H1 (cell line): ENCODE measurements at regions not wholly inside any gene's neighbourhood (a gene's known extent, or its start where the extent isn't known, plus 50 kb on each side); places are given as distances from the start of the nearest gene placed in this dataset.

ENCODE experiments used
- ASH2L ChIP-seq: fragments of 200-600, 300-600 bp; sonication (generic); IDR thresholded peaks from one replicate; pipeline ENCODE4 v1.7.1; 2017; ENCODE audit warnings: low read length
- BRCA1 ChIP-seq: IDR thresholded peaks from 2 replicates; pipeline ENCODE4 v1.6.1; 2012; ENCODE audit warnings: low read depth, low read length, improper control_type of control experiment
- CHD7 ChIP-seq: fragments of 300-600 bp; sonication (generic); IDR thresholded peaks from 2 replicates; pipeline ENCODE4 v1.7.1; 2012; ENCODE audit warnings: low read length, moderate library complexity, mild to moderate bottlenecking, inconsistent platforms; ENCODE audit not compliant: insufficient replicate concordance
- CTBP2 ChIP-seq: IDR thresholded peaks from 2 replicates; pipeline ENCODE4 v1.7.0; 2011; ENCODE audit warnings: borderline replicate concordance, mild to moderate bottlenecking, moderate library complexity, mixed read lengths, low read length; ENCODE audit not compliant: insufficient read depth, insufficient read length
- GTF2F1 ChIP-seq: IDR thresholded peaks from 2 replicates; pipeline ENCODE4 v1.6.1; 2012; ENCODE audit warnings: low read depth, low read length, improper control_type of control experiment, borderline replicate concordance
- HDAC6 ChIP-seq: IDR thresholded peaks from one replicate; pipeline ENCODE4 v1.7.1; 2012; ENCODE audit warnings: low read depth, mild to moderate bottlenecking, inconsistent platforms, low read length, moderate library complexity
- KDM5A ChIP-seq: fragments of 200-600 bp; IDR thresholded peaks from 2 replicates; pipeline ENCODE4 v1.7.1; 2012; ENCODE audit warnings: mild to moderate bottlenecking, low read length, inconsistent platforms, mixed read lengths
- RAD21 ChIP-seq, 2 experiments: IDR thresholded peaks in 1 of 2; conservative IDR thresholded peaks in 1 of 2; 2 replicates each; pipeline ENCODE4 v1.6.1; 2011; ENCODE audit warnings: low read depth in 2 of 2, low read length in 2 of 2, improper control_type of control experiment in 1 of 2, inconsistent platforms in 1 of 2, mild to moderate bottlenecking in 1 of 2, moderate library complexity in 1 of 2
- SP1 ChIP-seq: IDR thresholded peaks from 2 replicates; pipeline ENCODE4 v1.6.1; 2011; ENCODE audit warnings: low read depth, low read length
- SP2 ChIP-seq: IDR thresholded peaks from 2 replicates; pipeline ENCODE4 v1.6.1; 2012; ENCODE audit warnings: mild to moderate bottlenecking, low read length, inconsistent platforms
- TBP ChIP-seq: IDR thresholded peaks from 2 replicates; pipeline ENCODE4 v1.6.1; 2011; ENCODE audit warnings: low read depth, low read length, improper control_type of control experiment

DNA sequence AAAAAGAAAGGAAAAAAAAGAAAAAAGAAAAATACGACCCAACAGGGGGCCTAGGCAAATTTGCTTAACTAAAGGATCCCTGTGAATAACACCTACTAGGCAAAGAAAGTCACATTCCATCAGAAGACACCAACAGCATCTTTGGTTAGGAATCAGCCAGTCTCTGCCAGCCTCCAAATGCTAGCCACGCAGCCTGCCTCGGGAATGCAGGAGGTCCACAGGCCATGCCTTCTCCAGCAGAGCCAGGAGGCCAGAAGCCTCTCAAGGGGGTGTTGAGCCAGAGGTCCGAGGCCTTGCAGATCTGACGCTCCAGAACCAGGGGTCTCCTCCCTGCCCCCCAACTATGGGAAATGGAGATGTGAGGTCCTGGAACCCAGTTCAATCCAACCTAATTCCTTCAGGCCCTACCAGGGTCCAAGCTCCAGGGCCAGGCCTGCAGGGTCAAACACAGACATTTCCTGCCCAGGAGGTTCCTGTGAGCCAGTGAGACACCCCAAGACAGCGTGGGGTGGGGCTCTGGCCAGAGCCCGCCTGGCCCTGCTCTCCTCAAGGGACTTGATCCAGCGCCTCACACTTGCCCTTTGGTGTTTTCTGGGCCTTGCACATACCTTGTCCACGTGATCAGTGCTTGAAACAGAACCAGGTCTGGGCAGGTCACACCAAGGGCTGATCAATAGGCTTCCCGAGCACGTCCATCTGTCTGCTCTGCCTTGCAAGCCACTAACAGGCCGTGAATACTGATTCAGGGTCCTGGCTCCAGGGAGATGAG is 289.6 kb upstream of the ID2 start (continued):
- TF ChIP-seq CHD7 (peak; percentile 69), GTF2F1 (no peak), BRCA1 (no peak), KDM5A (no peak), CTBP2 (peak; percentile 79), TBP (no peak), HDAC6 (no peak), ASH2L (peak; percentile 26), RAD21 (IDR thresholded peaks at IDR 0.05 in 1 of 2, conservative IDR thresholded peaks at IDR 0.05 in 1 of 2; ENCODE audit: low read depth in 2 of 2, low read length in 2 of 2) (no peak), SP2 (no peak), SP1 (no peak)
